ENCODE measurements at regions not wholly inside any gene's neighbourhood (a gene's known extent, or its start where the extent isn't known, plus 50 kb on each side); places are given as distances from the start of the nearest gene placed in this dataset.
"Not testable (repeated sequence)": the region's sequence is repeated elsewhere in the genome, so short reads cannot be mapped to it uniquely, and the experiment has no call there.

DNA sequence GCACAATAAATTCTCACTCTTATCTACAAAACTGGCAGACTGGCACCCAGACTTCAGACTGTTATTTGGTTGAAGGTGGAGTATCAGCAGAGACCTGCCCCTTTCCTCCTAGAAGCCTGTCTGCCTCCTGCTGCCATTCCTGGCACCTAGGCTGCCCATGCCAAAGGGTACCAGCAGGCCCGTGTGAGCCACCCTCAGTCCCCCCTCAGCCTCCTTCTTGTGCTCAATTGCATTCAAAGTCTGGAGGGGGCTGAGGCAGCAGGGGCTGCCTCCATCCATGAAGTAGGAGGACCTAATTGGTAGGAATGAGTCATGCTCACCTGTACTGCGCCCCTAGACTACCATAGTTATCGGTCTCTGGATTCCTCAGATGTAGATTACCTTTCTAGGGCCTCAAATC is 440.9 kb upstream of the GRM3 start:
- DNase-seq (ENCODE audit: low read depth): no peak

DNA sequence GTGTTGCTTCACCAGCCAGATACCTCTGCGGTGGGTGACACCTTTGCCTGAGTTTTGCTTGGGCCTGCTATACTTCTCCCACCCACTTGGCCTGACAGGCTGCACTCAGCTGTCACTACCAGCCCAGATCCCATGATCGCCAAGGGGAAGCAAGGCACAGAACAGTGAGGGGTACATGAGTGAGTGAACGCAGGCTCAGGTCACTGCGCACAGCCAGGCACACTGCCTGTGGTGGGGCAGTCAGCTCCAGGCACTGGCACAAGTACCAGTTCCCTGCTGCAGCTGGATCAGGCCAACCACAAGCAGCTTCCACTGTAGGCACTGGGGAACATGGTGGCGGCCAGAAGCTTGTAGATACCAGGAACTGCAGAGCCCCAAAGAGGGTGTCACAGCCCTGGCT is 441.9 kb upstream of the GRM3 start:
- no peak for DNase-seq (ENCODE audit: low read depth)

DNA sequence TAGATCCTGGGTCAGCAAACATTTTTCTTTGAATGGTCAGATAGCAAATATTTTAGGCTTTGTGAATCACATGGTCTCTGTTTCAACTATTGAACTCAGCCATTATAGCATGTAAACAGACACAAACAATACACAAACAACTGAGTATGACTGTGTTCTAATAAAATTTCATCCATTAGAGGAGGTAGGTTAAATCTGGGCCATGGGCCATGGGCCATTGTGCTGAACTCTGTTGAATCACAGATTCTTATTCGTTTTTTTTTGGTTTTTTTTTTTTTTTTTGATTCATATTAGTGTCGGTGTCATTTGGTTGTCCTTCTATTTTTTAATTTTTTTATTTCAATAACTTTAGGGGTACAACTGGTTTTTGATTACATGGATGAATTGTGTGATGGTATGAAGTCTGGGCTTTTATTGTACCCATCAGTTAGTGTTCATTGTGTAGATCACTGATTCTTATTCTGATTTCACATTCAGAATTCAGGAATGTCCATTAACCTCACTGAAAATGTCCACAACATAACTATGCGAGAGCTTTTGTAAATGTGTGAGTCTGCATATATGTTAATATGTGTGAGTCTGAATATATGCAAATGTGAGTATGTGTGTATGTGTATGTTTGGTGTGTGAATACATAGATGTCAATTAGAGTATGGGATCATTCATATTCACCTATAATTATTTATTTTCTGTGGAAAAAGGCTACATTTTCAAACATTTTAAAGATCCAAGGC is 443.7 kb upstream of the GRM3 start:
- DNase-seq (ENCODE audit: low read depth): no peak

DNA sequence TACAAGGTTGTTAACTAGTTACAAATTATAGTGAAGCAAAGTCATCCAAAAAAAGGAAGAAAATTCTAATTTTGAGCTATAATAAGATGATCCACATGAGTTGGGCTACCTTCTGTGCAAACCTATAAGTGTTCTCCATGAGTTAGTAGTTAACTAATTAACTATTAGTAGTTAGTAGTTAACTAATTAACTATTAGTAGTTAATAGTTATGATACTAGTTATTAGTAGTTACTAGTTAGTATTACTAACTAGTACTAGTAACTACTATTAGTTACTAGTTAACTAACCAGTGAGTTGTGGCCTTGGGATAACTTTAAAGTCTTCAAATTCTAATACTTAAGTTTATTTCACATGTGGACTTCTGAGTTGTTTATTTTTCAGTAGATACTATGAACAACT is 453.4 kb upstream of the GRM3 start:
- no peak for DNase-seq (ENCODE audit: low read depth)

DNA sequence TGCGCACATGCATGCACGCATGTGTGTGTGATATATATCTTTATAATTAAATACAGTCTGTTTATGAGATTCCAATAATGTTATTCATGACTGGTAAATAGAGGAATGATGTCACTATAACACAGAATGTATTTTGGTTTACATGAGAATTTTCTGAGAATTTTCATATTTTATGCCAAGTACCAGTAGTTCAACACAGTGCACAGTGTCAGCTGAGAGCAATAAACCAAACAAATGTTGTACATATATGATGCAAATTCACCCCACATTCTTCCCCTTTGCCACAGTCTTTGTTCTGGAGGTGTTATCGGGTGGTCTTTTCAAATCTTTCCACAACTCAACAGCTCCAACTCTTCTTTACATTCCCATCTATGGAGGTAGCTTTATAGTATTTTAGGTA is 462.2 kb upstream of the GRM3 start:
- no peak for DNase-seq (ENCODE audit: low read depth)

DNA sequence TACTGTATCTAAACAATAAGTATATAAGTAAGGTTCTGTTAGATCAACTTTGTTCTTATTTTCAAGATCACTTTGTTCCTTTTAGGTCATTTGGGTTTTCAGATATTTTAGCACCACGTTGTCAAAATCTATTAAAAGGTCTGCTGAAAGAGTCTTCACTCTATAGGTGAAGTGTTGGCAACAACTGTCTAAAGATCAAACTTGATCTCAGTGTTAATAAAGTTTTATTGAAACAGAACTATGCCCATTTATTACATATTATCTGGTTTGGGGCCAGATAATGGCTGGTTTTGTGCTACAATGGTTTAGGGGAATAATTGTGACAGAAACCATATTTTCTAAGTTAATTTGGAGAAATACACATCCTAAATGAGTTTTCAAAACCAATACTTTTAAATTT is 478.9 kb upstream of the GRM3 start:
- no peak for DNase-seq (ENCODE audit: low read depth)

DNA sequence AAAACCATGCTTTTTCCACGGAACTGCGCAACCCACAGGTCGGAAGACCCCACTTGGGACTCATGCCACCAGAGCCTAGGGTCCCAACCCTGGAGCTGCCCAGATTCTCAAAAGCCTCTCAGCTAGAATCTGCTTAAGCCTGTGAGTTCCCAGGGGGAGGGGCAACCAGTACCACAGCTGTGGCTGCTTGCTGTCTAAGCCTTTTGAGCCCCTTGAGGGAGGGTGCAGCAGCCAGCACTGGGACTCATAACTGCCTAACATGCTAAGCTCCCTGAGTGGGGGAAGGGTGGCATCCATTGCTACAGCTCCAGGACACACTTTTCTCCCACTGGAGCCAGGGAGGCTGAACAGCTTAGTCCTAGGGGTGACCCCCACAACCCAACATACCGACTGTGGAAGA is 485.6 kb upstream of the GRM3 start:
- no peak for DNase-seq (ENCODE audit: low read depth)

DNA sequence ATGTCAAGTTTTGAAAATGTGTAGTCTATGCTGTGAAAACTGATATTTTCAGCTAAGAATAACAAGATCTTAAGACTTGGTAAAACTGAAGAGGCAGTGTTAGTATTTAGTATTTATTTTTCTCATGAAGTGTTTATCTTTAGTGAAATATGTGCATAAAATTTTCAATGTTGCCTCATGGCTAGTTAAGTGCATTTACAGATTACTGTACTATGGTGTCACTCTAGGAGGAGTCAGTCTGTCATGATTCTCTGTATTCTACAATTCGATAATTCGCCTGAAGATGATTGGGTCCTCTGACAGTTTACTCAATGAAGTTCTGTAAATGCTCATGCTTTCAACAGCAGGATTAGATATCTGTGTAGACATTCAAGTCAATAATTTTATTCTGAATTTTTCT is 488.1 kb upstream of the GRM3 start:
- no peak for DNase-seq (ENCODE audit: low read depth)

DNA sequence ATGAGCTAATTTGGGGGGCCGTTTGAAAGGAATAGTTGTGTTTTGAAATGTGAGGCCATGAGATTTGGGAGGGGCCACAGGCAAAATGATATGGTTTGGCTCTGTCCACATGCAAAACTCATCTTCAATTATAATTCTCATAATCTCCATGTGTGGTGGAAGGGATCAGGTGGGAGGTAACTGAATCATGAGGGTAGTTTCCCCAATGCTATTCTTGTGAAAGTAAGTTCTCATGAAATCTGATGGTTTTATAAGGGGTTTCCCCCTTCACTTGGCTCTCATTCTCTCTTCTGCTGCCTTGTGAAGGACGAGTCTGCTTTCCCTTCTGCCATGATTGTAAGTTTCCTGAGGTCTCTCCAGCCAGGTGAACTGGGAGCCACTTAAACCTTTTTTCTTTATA is 490.8 kb upstream of the GRM3 start:
- DNase-seq (ENCODE audit: low read depth): no peak

DNA sequence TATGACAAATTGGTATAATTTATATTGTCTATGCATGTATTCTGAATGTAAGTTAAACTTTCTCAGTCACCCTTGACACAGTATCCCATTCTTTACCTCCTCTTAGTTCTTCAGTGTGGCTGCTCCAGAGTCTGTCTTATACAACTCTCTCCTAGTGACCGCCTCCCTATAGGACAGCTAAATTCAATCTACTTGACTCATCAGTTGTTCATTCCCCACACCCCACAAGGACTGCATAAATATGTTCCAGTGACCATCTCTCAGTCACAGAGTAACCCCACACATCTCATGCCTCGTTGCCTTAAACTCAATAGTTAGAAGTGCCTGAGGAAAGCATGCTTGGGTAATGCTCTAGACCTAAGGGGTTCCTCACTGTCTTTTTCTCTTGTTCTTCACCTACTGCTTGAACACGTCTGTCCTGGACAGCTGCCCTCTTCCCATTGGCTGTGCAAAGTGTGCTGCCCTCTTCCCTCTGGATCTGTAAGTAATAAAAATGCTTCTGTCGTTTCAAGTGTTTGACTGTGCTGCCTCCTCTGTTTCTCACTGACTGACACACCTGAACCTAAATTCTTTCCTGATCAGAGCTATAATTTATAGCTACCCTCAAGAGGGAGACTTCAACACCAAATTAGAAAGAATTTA is 494.6 kb upstream of the GRM3 start:
- no peak for DNase-seq (ENCODE audit: low read depth)

DNA sequence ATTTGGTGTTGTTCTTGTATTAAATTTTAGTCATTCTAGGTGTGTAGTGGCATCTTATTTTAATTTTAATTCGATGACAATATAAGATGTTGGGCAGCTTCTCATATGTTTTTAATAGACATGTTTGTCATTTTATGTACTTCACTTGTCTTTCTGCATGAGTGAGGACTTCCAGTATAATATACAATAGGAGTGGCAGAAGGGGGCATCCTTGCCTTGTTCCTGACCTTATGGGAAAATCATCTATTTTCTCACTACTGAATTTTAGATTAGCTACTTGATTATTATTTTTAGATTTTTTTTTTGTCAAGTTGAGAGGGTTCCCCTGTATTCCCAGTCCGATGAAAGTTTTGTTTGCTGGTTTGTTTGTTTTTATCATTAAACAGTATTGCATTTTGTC is 495.2 kb upstream of the GRM3 start:
- DNase-seq (ENCODE audit: low read depth): no peak

DNA sequence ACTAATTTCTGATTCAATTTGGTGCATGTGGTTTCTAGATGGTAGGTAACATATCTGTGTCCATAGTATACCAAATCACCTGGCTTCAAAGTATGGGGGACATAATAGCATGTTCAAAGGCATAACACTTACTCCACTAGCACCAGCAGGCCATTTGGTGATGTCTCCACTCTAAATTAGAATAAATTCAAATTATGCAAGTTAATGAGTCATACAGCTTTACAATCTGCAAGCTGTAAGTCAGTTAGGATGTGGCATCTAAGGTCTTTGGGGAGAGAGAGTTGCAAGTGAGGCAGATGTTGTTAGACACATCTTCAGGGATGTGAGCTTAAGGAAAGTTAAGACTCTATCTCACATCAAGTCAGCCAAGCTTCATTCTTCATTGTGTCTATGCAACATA is 506.4 kb upstream of the GRM3 start:
- DNase-seq (ENCODE audit: low read depth): no peak

DNA sequence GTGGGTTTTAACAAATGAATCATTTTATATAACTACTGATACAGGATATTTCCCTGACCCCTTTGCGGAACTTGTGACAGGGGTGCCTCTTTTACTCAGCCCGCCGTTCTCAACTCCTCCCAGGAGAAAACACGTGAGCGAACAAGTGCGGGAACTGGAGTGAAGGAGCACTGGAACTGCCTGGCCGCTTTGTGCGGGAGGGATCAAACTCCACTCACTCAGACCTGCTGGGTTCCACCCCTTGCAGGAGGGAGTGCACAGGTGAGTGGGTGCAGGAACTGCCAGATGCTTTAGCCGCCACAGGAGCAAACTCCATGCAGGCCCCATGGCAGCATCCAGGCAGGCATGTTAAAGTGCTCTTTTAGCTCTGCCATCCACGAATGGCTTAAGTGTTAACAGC is 513.4 kb upstream of the GRM3 start:
- no peak for DNase-seq (ENCODE audit: low read depth)

DNA sequence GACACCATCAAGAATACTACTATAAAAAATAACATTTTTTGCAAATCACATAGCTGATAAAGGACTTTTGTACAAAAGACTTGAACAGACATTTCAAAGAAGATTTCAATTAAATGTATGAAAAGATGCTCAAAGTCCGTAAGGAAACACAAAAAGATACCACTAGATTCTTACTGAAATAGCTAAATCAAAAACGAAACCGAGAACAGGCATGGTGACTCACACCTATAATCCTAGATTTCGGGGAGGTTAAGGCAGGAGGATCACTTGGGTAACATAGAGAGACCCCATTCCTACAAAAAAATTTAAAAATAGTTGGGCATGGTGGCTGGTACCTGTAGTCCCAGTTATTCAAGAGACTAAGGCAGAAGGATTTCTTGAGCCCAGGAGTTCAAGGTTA is 520.2 kb upstream of the GRM3 start:
- DNase-seq (ENCODE audit: low read depth): no peak

DNA sequence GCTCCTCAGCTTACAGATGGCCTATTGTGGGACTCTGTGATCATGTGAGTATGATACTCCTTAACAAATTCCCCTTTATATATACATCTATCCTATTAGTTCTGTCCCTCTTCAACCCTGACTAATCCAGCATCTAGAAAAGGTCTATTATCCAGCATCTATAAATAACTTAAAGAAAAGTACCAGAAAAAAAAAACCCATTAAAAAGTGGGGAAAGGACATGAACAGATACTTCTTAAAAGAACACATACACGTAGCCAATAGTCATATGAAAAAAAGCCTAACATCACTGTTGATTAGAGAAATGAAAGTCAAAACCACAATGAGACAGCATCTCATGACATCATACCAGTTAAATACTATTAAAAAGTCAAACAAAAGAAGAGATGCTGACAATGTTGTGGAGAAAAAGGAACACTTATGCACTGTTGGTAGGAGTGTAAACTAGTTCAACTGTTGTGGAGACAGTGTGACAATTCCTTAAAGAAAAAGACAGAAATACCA is 549.5 kb upstream of the GRM3 start:
- DNase-seq (ENCODE audit: low read depth): no peak

DNA sequence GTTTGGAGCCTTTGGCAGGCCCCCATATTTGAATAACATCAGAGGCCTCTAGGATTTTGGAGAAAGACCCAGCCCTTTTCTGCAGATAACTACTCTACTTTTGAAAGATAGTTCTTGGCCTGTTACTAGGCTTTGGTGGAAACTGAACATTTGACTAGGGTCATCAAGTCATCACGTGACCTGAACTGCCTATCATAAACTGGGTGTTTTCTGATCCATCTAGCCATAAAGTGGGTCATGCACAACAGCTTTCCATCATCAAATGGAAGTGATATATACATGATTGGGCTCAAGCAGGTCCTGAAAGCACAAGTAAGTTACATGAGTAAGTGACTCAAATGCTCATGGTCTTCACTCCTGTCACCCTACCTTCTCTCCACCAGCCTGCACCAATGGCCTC is 552.3 kb upstream of the GRM3 start:
- DNase-seq (ENCODE audit: low read depth): no peak

DNA sequence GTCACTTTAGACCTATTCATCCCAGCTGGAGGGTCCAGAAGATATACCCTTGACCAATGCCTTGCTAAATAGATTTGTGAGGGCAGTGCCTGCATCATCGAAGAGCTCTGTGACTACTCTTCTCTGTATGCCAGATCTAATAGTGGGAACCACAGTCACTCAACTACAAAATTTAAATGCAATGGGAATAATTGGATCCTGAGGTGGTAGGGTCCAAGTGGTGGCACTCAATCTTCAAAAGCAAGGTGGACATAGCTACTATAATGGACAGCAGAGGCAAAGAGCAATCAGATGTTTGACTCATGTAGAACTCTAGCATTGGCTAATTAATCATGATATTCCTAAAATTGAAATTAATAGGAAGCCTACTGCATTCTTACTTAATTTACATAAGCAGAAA is 554.3 kb upstream of the GRM3 start:
- DNase-seq (ENCODE audit: low read depth): no peak

DNA sequence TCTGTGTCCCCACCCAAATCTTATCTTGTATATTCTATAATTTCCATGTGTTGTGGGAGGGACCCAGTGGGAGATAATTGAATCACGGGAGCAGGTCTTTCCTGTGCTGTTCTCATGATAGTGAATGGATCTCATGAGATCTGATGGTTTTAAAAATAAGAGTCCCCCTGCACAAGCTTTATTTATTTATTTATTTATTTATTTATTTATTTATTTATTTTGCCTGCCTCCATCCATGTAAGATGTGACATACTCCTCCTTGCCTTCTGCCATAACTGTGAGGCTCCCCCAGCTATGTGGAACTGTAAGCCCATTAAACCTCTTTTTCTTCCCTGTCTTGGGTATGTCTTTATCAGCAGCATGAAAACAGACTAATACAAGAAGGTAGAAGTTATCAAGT is 579.1 kb upstream of the GRM3 start:
- DNase-seq (ENCODE audit: low read depth): not testable (repeated sequence)

DNA sequence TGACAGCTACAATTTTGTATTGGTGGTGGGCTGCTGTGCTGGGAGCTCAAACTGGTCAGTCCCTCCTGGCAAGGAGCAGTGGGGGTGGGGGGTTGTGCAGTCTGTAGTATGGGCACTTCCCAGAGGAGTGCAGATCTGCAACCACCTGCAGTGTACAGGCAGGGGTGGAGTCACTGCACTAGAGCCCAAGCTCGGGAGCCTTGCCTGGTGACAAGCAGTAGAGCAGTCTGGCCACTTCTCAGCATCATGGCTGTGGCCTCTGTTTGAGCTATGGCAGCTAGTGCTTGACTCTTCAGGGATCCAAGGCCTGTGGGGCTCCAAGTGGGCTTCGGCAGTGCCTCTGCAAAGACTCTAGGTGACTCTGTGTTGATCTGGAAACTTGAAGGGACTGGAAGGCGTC is 585.1 kb upstream of the GRM3 start:
- DNase-seq (ENCODE audit: low read depth): no peak

DNA sequence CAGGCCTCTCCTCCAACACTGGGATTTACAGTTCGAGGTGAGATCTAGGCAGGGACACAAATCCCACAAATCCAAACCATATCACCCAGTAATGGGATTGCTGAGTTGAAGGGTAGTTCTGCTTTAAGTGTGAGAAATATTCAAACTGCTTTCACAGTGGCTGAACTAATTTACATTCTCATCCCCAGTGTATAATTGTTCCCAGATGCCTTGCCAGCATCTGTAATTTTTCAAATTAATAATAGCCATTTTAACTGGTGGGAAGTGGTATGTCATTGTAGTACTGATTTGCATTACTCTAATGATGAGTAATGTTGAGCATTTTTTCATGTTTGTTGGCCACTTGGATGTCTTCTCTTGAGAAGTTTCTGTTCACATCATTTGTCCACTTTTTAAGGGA is 592.8 kb upstream of the GRM3 start:
- no peak for DNase-seq (ENCODE audit: low read depth)

DNA sequence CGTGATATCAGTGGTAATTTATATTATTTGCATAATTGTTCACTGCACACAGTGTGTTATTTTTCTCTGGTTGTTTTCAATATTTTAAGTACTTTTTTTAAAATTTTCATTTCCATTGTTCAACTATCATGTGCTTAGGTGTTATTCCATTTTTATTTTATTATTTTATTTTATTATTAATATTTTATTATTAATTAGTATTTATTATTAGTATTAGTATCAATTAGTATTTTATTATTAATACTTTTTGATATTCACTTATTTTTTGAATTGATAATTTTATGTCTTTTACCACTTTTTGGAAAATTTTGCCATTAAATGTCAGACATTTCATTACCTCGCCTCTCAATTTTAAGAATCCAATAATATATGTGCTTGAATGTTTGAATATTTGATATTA is 593.8 kb upstream of the GRM3 start:
- no peak for DNase-seq (ENCODE audit: low read depth)

DNA sequence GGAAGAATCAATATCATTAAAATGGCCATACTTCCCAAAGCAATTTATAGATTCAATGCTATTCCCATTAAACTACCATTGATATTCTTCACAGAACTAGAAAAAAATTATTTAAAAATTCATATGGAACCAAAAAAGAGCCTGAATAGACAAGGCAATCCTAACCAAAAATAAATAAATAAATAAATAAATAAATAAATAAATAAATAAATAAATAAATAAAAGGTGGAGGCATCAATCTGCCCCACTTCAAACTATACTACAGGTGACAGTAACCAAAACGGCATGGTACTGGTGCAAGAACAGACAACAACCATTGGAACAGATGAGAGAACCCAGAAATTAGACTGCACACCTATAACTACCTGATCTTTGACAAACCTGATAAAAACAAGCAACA is 598.5 kb upstream of the GRM3 start:
- DNase-seq (ENCODE audit: low read depth): not testable (repeated sequence)

DNA sequence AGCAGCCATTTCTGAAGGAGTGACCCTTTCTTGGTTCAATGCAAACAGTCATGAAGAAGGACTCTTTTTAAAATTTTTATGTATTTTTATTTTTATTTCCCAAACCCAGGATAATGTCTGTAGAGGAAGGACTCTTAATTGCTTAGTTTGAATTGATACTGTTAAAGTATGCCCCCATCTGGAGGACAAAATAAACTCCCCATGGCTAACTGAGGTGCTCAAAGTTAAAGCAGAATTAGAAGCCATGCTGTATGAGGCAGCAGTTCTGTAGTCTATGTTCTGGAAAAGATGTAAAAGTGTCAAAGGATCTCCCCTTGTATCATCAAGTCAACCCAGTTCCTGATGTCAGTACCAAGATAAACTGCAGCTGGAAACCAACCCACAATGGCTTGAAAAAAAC is 617.9 kb upstream of the GRM3 start:
- DNase-seq (ENCODE audit: low read depth): no peak

DNA sequence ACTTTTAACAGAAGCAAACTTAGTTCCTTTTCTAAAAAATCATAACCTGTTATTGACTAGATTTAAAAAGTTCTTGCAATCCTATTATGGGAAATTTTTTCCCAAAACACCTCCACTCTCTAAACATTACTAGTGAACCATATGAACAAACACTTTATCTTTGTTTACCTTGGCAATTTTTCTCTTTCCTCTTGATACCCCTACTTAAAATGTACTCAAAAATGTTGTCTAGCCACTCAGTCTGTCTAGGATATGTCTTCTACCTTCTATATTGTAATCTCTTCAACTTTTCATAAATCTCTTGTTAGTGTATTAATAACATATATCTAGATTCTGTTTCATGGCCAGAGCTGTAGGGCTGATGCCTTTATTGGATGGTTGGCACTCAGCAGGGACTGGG is 630.0 kb upstream of the GRM3 start:
- no peak for DNase-seq (ENCODE audit: low read depth)
